HG03103 (cell line): ENCODE measurements at regions not wholly inside any gene's neighbourhood (a gene's known extent, or its start where the extent isn't known, plus 50 kb on each side); places are given as distances from the start of the nearest gene placed in this dataset.
"Not testable (repeated sequence)": the region's sequence is repeated elsewhere in the genome, so short reads cannot be mapped to it uniquely, and the experiment has no call there.

Source experiments
- ATAC-seq: cut with Tn5 transposase; IDR thresholded peaks from one replicate; pipeline ENCODE4 v1.9.1; 2021; ENCODE audit warnings: low read depth; ENCODE audit not compliant: unreplicated experiment

- peak; percentile 86 for ATAC-seq
Observed at GRCh38 chr12:85424581-85425348, 144.7 kb downstream of the ALX1 start.

DNA sequence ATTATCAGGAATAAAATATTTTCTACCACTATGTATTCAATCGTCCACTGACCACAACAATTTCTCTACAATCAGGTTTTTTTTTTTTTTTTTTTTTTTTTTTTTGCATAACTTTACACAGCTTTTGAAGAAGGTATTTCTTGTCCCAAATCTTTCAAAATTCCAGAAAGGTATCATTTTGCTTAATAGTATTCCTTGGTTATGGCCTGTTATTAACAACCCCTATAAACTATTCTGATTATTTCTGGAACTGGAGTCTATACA is 145.3 kb downstream of the ALX1 start:
- ATAC-seq: no peak

DNA sequence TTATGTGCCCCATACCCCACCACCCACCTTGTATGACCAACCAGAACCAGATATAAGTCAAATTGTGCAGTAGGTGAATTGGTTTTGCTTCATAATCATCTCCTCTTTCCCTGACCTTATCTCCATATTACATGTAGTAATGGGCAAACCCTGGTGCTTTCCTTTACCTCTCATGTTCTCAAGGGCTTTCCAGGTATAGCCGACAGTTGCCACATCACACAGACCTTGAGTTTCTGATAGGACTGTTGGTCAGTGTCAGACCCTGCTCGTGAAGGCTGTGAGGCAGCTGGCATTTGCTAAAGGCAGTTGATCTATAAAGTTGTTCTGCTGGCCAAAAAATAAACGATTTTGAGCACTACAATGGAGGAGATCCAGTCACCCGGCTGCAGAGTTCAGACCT is 145.9 kb downstream of the ALX1 start:
- no peak for ATAC-seq

- not testable (repeated sequence) for ATAC-seq
Observed at GRCh38 chr12:85433148-85433547, 153.1 kb downstream of the ALX1 start.

DNA sequence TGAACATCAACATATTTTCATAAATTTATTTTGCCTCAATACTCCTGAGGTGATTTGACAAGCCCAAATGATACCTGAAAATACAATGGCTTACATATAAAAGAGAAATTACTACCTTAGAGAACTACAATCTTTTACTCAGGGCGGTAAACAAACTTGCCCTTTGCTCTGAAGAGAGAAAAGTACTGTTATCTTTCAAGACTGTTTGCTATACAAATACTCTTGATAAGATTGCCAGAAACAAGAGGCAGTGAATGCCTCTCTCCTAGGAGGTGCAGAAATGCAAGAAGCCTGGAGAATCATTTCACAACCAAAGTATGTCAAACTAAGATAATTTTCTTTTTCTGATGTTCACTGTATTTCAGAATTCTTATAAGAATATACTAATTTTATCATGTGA is 160.3 kb downstream of the ALX1 start:
- ATAC-seq: no peak

DNA sequence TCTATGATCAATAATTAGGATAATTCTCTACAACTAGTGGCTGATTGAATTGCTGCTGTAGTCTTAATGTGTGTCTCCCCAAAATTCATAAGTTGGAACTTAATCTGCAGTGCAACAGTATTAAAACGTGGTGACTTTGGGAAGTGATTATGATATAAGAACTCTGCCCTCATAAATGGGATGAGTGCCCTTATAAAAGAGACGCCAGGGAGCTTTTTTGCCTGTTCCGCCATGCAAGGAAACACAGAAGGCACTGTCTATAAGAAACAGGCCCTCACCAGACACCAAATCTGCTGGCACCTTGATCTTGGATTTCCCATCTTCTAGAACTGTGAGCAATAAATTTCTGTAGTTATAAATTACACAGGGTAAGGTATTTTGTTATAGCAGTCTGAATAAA is 161.0 kb downstream of the ALX1 start:
- ATAC-seq: no peak

GRCh38 chr12:85441741-85442140 is 161.7 kb downstream of the ALX1 start:
- ATAC-seq: no peak

DNA sequence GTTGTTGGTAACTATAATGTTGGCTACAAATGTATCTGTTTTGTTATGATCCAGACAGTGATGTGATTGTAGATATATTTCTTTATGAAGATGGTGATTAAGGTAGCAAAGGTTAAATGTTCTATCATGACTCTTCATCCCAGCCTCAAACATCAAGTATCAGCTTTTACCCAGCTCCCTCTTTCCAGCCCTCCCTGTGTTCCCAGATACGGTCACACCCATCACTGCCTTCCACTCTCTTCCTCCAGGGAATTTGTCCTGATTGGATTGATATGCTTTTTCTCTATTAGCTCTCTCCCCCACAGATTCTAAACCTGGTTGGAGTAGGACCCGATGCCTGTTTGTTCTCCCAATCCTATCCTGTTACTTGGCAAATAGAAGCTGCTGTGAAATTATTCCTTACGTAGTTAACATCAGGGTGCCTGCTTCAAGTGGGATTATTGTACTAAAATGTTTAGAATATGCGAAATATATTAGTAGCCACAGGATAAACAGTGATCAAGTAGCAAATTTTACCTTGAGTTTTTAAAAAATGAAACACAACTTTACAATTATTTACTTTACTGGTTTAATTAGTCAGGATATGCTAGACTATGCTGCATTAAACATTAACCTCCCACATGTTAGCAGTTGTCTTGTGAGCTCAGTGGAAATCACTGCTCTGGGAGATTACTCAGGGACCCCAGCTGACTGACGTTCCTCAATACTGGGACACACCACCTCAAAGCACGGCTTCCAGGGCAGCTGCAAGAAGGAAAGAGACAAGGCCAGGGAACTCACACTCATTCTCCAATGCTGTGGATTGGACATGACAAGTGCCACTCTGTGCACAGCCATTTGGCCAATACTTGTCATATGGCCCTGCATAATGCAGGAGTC is 165.3 kb downstream of the ALX1 start:
- ATAC-seq: no peak

- no peak for ATAC-seq
Observed at GRCh38 chr12:85448031-85448430, 168.0 kb downstream of the ALX1 start.

- no peak for ATAC-seq
Observed at GRCh38 chr12:85448548-85449139, 168.6 kb downstream of the ALX1 start.

GRCh38 chr12:85457016-85457415 is 177.0 kb downstream of the ALX1 start:
- no peak for ATAC-seq

- no peak for ATAC-seq
Observed at GRCh38 chr12:85461127-85461526, 181.1 kb downstream of the ALX1 start.

GRCh38 chr12:85462888-85463287 is 182.9 kb downstream of the ALX1 start:
- no peak for ATAC-seq

GRCh38 chr12:85466890-85467289 is 186.9 kb downstream of the ALX1 start:
- no peak for ATAC-seq

DNA sequence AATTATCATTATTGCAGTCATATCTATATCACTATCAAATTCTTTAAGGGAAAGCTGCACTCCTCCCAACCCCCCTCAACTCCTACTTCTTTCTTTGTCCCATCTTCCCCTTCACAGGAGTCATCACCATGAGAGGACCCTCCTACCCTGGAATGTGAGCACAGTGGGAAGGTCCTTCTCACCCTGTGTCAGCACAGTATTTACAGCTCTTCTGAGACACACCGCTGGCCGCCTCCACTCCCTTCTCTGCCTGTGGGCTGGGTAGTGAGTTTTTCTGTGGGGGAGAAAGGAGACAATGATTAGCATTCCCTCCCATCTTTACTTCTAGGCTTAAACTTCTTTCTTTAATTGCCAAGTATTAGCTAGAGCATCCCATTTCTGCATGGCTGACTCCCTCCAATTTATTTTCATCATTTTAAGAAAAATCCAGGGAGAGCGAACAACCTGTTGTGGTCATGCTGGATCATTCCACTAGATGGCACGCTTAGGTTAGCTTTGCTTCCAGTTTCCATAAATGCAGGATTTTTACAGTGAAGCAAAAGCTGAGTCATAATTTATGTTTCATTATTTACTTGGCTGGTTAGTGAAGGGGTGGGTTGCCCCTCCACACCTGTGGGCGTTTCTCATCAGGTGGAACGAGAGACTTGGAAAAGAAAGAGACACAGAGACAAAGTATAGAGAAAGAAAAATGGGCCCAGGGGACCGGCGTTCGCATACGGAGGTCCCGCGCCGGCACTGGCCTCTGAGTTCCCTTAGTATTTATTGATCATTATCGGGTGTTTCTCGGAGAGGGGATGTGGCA is 188.5 kb downstream of the ALX1 start:
- ATAC-seq: peak; percentile 91

DNA sequence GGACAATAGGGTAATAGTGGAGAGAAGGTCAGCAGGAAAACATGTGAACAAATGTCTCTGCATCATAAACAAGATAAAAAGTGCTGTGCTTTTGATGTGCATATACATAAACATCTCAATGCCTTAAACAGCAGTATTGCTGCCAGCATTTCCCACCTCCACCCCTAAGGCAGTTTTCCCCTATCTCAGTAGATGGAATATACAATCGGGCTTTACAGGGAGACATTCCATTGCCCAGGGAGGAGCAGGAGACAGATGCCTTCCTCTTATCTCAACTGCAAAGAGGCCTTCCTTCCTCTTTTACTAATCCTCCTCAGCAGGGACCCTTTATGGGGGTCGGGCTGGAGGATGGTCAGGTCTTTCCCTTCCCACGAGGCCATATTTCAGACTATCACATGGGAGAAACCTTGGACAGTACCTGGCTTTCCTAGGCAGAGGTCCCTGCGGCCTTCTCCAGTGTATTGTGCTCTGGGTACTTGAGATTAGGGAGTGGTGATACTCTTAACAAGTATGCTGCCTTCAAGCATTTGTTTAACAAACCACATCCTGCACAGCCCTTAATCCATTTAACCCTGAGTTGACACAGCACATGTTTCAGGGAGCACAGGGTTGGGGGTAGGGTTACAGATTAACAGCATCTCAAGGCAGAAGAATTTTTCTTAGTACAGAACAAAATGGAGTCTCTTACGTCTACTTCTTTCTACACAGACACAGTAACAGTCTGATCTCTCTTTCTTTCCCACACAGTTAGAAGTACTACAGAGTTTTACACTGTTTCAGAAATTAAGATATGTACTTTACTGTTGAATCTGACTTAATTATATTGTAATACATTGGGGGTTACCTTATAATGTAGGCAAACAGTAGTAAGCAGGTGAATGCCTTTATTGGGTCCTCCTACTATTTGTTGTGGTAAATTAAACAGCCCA is 189.4 kb downstream of the ALX1 start:
- not testable (repeated sequence) for ATAC-seq

GRCh38 chr12:85475277-85475676 is 195.3 kb downstream of the ALX1 start:
- ATAC-seq: not testable (repeated sequence)

DNA sequence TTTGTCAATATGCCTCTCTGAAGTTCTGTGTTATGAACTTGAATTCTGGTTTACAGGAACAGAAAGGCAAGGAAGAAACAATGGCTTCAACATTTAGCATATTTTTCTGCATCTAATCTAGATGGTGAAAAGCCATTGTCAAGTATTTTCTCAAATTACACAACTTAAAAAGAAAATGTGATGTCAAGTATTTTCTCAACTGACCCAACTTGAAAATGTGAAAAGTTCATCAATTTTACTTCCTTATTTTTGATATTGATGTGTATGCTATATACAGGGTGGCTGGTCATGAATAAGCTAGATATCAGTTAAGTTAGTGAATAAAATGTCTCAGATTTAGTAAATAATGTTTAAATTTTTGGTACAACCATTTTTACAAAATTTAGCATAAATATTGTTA is 196.7 kb downstream of the ALX1 start:
- ATAC-seq: no peak

- peak; percentile 71 for ATAC-seq
Observed at GRCh38 chr12:85484387-85484786, 204.4 kb downstream of the ALX1 start.

DNA sequence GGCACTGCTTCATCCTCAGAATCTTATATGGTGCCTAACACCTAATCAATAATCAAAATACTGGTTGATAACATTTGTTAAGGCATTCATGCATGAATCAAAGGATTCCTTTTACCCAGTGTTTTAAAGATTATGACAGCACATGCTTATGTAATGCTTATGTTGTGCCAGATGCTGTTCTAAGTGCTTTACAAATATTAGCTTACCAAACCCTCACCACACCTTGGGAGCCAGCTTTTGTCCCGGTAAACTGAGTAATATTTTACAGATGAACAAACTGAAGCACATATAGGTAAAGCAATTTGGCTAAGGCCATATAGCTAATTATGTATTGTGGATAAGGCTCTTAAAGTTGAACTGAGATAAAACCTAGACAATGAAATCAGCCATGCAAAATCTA is 209.2 kb downstream of the ALX1 start:
- ATAC-seq: no peak
